GM18909 (cell line): ENCODE measurements at regions not wholly inside any gene's neighbourhood (a gene's known extent, or its start where the extent isn't known, plus 50 kb on each side); places are given as distances from the start of the nearest gene placed in this dataset.

ENCODE experiments used
- ATAC-seq: cut with Tn5 transposase; IDR thresholded peaks from one replicate; pipeline ENCODE4 v1.9.1; 2021; ENCODE audit warnings: mild to moderate bottlenecking; ENCODE audit not compliant: unreplicated experiment, poor library complexity

GRCh38 chr9:110105107-110105506 lies 102.9 kb downstream of the C9orf152 start:
- no peak for ATAC-seq

- no peak for ATAC-seq
Measured at GRCh38 chr9:110106661-110107060, 101.3 kb downstream of the C9orf152 start.

GRCh38 chr9:110109333-110110092 lies 98.4 kb downstream of the C9orf152 start:
- peak; percentile 23 for ATAC-seq

- peak; percentile 92 for ATAC-seq
Measured at GRCh38 chr9:110110154-110110553, 97.8 kb downstream of the C9orf152 start.

GRCh38 chr9:110111868-110112267 lies 96.1 kb downstream of the C9orf152 start:
- ATAC-seq: no peak

- no peak for ATAC-seq
Measured at GRCh38 chr9:110112792-110113191, 95.2 kb downstream of the C9orf152 start.

- ATAC-seq: no peak
Measured at GRCh38 chr9:110114086-110114858, 93.7 kb downstream of the C9orf152 start.

- ATAC-seq: no peak
Measured at GRCh38 chr9:110114859-110115201, 93.1 kb downstream of the C9orf152 start.

GRCh38 chr9:110115341-110115820 lies 92.6 kb downstream of the C9orf152 start:
- no peak for ATAC-seq

- ATAC-seq: no peak
Measured at GRCh38 chr9:110115826-110116542, 92.0 kb downstream of the C9orf152 start.

GRCh38 chr9:110116543-110116885 lies 91.4 kb downstream of the C9orf152 start:
- ATAC-seq: no peak

GRCh38 chr9:110121170-110121569 lies 86.8 kb downstream of the C9orf152 start:
- ATAC-seq: no peak

GRCh38 chr9:110123341-110124095 lies 84.4 kb downstream of the C9orf152 start:
- no peak for ATAC-seq

GRCh38 chr9:110124439-110124838 lies 83.5 kb downstream of the C9orf152 start:
- no peak for ATAC-seq

GRCh38 chr9:110125207-110125751 lies 82.7 kb downstream of the C9orf152 start:
- ATAC-seq: no peak

- no peak for ATAC-seq
Measured at GRCh38 chr9:110125763-110126351, 82.1 kb downstream of the C9orf152 start.

- no peak for ATAC-seq
Measured at GRCh38 chr9:110126499-110126941, 81.4 kb downstream of the C9orf152 start.

GRCh38 chr9:110126986-110127864 lies 80.7 kb downstream of the C9orf152 start:
- no peak for ATAC-seq
